HK-2 (cell line): ENCODE measurements at regions not wholly inside any gene's neighbourhood (a gene's known extent, or its start where the extent isn't known, plus 50 kb on each side); places are given as distances from the start of the nearest gene placed in this dataset.
"Not testable (repeated sequence)": the region's sequence is repeated elsewhere in the genome, so short reads cannot be mapped to it uniquely, and the experiment has no call there.

Source experiments
- DNase-seq: peaks from one replicate; pipeline ENCODE4 v3.0.0-alpha.2; 2018; ENCODE audit not compliant: unreplicated experiment

DNA sequence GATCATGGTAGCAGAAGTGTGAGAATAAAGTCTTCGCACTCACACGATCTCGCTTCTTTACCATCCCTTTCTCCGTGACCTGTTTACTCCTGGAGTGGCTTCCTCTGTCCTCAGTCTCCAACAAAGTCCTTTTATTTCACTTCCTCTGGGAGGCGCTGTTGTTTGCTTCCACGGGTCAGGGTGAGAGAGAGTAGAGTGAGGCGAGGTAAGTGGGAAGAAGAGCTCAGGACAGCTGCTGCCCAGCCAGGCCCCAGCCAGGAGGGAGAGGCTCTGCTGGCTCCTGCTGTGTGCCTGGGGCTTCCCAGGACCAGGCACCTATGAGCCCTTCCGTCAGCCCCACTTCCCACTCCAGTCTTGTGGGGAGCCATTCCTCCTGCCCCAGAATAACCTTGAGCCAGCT lies 242.1 kb downstream of the FGF9 start:
- DNase-seq: no peak

DNA sequence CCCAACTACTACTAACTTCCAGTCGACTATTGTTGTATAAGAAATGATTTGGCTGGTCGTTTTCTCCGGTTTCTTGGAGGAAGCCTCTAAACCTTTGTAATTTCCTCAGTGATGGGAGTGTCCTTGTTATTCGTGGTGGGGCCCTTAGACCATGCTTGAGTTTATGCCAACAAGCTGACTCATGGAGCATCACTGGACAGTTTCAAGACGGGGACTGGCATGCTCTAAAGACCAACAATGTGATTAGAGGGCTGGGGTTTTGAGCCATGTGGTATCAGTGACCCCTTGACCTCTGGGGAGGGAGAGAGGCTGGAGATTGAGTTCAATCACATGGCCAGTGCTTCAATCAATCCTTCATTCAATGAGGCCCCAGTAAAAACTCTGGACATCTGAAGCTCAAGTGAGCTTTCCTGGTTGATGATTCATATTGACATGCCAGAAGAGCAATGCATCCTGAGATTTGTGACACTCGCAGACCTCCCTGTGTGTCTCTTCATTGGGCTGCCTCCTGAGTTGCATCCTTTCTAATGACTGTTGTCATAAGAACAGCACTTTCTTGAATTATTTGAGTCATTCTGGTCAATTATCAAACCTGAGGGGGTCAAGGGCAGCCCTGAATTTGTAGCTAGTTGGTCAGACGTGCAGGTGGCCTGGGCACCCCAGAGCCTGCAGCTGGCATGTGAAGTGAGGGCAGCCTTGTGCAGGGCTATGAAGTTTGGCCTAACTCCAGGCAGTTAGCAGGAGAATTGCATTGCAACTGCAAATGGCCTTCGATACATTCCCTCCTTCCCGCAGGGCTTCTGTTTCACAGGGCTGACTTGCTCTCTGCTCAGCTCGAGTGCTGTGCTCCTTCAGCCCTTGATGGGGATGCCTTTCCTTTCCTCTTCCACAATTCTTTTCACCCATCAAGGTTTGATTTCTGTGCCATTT lies 246.5 kb downstream of the FGF9 start:
- DNase-seq: no peak

DNA sequence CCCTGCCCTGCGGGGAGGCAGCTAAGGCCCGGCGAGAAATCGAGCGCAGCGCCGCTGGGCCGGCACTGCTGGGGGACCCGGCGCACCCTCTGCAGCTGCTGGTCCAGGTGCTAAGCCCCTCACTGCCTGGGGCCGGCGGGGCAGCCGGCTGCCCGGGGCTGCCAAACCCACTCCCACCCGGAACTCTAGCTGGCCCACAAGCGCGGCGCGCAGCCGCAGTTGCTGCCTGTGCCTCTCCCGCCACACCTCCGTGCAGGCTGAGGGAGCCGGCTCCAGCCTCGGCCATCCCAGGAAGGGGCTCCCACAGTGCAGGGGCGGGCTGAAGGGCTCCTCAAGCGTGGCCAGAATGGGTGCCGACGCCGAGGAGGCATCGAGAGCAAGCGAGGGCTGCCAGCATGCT lies 249.9 kb downstream of the FGF9 start:
- DNase-seq: not testable (repeated sequence)

DNA sequence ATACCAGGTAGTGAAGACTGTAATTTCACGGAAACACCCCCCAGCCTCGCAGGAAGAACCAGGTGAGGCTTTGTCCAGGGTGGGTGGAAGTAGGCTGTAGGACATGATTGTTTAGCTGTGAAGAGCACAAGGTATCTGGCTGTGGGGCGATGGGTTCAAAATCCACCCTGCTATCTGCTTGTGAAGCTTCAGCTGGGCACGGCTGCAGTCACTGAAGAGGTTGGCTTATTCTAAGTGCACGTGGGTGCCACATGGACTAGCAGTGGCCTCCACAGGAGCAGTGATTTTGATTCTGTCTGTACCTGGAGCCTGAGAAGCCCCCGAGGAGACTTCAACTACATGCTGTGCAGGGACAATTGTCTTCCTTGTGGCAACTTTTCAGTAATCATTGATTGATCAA lies 254.1 kb downstream of the FGF9 start:
- no peak for DNase-seq

DNA sequence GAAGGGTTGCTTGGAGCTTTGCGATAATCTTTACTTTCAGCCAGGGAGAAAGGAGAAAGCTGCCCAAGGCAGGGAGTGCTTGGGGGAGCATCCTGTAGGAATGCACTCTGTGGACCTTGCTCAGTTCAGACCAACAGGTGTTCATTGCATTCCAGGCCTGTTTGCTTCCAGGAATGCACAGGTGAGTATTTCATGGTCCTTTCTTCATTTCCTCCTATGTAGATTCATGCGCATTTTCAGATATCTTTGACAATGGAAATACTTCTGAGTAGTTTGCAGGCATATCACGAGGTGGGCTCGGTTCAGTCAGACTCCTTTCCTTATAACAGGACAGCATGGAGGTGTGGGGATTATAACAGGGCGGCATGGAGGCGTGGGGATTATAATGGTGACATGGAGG lies 254.8 kb downstream of the FGF9 start:
- no peak for DNase-seq

DNA sequence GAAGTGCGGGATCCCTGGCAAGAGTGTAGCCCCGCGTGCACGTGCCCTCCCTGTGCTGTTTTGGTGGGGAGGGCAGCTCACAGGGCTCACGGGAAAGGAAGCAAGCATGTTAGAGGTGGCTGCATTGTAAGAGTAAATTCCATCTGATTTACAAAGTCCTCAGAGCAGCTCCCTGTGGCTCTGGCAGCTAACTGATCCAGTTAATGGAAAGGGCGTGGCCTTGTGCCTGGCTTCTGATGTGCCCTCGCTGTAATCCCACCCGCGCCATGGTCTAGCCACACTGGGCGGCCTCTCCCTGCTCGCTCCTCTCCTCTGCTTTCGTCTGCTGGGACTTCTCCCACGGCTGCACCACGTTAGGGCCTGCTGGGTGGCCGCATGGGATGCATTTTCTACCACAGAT lies 258.5 kb downstream of the FGF9 start:
- no peak for DNase-seq

DNA sequence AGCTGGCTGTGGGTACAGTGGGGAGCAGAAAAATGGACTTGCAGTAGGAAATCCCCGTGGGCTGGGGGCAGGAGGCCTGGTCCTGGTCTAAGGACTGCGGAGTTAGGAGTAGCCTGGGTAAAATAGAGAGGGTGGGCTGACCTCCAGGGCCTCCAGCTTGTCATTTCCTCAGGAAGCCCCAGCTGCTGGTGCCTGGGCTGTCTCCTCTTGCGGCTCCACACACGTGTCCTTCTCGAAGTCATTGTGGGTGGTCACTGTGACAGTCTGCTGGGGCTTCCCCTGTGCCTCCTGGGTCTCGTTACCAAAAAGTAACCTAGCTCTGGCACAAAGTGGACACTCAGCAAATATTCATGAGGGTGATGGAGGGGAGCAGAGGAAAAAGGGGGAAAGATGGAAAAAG lies 259.7 kb downstream of the FGF9 start:
- no peak for DNase-seq

DNA sequence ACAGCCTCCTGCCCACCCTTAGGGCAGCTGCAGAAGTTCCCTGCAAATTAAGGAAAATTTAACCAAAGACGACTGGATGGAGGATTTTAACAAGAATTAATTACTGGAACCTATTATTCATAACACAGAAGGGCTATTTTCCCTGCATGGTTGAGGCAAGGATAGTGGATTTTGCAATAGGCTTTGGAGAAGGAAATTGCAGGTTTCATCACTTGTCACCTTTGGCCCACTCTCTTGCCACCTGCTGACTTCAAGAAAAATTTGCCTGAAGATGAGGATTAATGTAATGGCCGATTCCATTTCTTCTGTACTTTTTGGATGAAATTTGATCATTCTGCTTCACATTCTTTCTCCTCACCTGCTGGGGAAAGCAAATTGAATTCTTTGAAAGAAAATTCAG lies 261.7 kb downstream of the FGF9 start:
- no peak for DNase-seq

DNA sequence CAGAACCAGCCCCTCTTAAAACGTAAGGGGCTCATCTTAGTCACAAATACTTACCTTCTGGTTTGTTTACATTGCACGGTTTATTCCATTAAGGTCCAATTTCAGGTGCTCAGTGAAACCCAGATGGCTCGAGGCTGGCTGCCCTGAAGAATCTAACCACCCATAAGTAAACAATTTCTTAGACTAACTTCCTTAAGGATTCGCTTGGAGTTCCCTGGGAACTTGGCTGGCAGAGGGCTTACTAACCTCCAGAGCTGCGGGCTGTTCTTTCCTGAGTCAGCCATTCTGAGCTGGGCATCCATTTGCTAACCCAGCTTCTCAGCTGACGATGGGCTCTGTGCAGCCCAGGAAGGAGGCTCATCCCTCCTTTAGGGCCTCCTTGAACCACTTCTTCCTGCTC lies 262.1 kb downstream of the FGF9 start:
- no peak for DNase-seq

DNA sequence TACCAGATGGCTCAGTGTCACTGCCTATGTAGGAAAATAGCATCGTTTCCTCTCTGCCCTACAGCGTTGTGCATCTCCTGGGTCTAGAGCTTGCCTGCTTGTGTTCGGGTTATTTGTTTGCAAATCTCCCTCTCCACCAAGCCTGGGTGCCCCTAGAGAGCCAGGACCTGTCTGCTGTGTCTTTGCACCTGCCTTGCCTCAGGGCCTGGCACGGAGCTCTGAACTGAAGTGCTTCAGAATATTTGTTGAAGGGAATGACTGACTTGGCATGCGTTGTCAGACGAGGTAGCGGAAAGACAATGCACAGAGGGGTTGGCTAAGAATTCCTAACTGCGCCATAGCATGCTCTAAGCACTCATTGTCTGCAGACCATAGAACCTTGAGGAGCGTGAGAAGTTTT lies 263.4 kb downstream of the FGF9 start:
- no peak for DNase-seq

DNA sequence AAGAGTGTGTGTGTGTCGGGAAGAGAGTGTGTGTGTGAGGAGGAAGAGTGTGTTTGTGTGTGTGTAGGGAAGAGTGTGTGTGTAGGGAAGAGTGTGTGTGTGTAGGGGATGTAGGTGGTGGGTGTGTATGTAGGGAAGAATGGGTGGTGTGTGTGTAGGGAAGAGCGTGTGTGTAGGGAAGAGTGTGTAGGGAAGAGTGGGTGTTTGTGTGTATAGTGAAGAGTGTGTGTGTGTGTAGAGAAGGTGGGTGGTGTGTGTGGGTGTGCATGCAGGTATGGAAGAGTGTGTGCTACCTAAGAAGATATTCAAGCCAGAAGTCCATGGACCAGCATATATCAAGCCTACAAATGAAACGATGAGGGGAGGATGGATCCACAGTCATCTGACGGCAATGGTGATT lies 265.8 kb downstream of the FGF9 start:
- DNase-seq: no peak

DNA sequence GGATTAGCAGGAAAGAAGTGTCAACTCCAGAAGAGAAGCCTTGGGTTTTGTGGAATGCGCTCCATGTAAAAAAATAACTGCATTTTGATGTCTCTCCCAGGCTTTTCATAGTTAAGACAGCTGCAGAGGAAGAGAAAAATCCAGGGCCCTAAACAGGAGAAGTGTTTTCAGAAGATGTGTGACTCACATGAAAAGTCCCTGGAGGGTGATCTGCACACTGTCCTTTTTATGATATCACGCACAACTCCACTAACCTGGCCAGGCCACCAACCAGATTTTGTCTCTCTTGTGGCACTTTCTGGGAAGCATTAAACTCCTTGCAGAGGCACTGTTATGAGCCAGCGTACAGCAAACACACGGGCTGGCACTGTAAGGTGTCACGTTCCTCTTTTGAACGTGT lies 267.3 kb downstream of the FGF9 start:
- no peak for DNase-seq

DNA sequence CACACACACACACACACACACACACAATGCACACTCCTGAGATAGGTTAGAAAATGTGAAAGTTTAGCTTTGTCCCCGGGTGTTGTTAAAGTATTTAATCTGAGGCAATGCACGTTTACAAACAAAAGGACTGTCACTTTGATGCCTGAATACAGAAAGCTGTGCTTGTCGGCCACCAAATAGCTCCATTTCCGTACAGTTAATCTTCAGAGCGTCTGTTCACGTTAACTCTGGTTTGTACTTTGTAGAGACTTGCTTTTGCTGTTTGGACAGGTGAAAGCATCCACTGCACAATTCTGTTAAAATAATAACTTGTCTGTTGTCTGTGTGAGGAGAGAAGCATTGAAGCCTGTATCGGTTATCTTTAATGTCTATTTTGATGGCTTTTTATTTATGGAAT lies 267.8 kb downstream of the FGF9 start:
- no peak for DNase-seq

DNA sequence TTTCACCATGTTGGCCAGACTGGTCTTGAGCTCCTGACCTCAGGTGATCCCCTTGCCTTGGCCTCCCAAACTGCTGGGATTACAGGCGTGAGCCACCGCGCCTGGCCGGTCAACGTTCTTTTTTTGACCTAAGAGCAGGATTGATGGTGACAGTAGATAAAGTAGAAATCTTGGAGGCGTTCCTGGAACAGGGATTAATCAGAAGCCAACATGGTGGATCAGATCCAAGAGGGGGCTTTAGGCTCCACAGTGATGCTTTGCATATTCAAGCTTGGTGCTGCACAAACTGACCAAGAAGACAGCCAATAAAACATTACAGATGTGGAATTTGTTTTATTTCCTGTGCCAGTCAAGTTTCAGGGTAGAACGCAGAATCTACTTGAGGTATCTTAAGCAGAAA lies 271.2 kb downstream of the FGF9 start:
- no peak for DNase-seq

DNA sequence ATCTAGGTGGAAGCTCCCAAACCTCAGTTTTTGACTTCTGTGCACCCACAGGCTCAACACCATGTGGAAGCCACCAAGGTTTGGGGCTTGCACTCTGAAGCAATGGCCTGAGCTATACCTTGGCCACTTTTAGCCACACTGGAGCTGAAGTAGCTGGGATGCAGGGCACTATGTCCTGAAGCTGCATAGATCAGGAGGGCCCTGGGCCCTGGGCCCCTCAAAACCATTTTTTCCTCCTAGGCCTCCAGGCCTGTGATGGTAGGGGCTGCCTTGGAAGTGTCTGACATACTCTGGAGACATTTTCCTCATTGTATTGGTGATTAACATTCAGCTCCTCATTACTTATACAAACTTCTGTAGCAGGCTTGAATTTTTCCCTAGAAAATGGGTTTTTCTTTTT lies 273.7 kb downstream of the FGF9 start:
- DNase-seq: no peak

DNA sequence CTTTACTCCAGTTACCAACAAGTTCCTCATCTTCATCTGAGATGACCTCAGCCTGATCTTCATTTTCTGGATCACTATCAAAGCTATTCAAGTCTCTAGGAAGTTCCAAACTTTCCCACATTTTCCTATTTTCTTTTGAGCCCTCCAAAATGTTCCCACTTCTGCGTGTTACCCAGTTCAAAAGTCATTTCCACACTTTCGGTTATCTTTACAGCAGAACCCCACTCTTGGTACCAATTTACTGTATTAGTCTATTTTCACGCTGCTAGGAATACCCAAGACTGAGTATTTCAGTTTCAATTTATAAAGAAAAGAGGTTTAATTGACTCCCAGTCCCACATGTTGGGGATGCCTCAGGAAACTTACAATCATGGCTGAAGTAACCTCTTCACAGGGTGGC lies 274.3 kb downstream of the FGF9 start:
- DNase-seq: no peak

DNA sequence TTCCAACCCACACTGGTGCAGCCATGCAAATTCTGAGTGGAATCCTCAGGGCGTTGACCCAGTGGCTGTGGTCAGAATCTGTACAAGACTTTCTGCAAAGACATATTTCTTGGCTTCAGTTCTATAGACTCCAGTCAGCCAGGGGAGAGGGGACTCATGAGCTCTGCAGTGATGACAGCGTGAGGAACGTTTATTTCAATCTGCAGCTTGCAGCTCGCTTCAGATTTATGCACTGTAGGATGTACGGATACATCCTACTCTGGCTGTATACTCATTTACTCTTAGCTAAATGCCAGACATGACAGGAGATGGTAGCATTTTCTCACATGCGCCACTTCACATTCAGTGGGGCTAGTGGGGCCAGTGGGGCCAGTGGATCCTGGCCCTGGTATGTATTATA lies 276.1 kb downstream of the FGF9 start:
- no peak for DNase-seq

DNA sequence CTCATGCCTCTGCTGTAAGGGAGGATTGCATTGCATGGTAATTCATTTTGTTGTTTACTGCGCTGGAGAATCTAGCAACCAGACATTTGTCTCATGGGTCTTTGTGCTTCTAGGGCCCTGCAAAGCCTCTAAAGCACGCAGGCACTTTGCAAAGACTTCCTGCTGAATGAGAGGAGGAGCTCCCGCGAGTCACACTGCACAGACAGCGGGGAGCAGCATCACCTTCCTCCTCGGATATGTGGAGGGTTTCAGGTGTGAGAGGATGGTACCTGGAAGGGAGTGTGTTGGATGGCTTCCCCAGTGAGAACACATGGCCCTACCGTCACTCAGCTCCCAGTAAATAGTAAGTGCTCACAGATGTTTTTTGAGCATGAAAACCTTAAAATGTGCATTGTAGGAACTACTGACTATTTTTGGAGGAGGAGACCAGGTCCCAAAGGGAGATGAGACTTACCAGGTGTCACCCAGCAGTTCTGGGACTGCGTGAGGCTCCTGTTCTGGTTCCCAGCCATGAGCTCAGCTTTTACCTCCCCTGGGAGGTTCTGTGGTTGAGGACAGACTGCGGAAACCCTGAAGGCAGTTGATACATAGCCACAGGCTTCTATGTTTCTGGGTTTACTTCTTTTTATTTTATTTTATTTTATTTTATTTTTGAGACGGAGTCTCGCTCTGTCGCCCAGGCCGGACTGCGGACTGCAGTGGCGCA lies 278.0 kb downstream of the FGF9 start:
- no peak for DNase-seq

DNA sequence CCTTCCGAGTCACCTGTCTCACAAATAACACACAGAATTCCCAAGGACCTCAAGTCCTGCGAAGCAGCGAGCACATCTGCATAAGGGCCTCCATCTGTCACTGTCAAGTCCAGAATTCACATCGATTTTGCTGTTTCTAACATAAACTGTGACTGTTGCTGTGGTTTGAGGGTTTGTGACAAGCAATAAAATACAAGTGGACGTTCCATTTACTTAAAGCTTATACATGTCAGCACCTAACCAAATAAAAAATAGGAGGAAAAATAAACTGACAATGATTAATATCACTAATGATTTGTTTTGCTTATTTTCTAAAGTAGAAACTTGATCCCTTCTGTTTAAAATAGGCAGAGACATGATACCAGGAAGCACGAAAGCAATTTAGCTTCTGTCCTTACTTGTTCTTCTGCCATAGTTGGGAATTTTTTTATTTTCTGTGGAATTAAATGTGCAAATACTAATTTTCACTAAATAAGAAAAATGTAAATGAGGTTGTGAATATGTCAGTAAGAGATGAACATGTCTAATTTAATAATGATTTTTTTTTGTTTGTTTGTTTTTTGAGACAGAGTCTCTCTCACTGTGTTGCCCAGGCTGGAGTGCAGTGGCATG lies 279.1 kb downstream of the FGF9 start:
- DNase-seq: no peak

DNA sequence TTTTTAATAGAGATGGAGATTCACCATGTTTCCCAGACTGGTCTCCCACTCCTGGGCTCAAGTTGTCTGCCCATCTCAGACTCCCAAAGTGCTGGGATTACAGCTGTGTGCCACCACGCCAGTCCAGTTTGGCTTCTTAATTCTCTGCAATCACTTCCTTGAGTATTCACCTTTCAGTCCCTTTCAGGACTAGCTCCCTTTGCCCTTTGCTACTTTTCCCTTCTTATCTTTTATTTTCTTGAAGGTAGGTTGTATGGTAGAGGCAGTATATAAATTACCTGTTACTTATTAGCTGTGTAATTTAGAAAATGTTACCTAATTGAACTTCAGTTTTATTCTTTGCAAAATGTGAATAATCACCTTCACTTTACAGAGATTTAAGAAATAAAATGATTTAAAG lies 285.8 kb downstream of the FGF9 start:
- DNase-seq: no peak

DNA sequence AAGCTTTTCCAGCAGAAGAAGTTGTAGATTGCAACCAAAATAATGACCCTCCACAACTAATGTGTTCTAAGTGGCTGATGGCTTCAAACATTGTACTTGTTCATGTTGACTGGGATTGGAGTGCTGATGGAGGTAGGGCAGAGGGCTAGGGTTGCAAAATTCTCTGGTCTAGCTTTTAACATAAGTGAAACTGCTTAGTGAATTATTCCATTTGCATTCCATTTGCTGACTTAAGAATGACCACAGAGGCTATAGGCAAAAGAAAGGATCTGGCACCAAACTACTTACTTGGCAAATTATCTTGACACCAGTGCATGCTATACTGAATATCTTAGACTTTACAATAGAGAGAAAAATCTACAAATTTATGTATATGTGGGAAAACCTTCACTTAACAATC lies 287.0 kb downstream of the FGF9 start:
- DNase-seq: no peak

DNA sequence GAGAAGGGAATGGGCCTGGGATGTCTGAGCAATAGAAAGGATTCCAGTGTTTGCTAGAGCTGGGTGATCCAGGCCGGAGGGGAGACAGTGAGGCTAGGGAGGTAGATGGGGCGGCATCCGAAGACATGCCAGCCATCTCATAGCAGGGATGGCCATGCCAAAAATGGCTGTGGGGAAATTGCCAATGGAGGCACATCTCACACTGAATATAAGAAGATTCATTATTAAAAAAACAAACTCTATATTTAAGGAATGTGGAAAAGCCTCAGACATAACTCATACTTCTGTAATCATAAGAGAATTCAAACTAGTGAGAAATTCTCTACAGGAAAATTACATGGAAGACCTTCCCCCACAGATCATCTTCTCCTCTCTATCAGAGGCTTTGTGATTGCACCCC lies 289.2 kb downstream of the FGF9 start:
- DNase-seq: no peak

DNA sequence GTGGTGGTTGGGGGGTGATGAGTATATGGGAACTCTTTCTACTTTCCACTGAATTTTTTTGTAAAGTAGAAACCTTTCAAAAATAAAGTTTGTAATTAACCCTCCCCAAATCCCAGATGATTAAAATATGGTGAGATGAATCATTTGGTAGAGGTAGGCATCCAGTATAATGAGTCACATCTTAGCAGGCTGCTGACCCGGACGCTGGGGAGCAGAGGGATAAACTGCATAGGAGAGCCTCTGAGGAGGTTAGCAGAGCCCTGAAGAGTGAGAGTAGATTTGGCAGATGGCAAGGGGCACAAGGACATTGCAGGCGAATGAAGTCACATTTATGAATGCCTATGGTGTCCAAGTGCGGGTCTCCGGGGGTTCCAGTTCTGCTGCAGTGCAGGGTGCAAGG lies 293.8 kb downstream of the FGF9 start:
- DNase-seq: no peak
